HepG2 (cell line): ENCODE measurements at regions not wholly inside any gene's neighbourhood (a gene's known extent, or its start where the extent isn't known, plus 50 kb on each side); places are given as distances from the start of the nearest gene placed in this dataset.

Source experiments
- CREB1 ChIP-seq, 2 experiments: fragments of 450-650 bp in 1 of 2; IDR thresholded peaks; 2 replicates each; pipeline ENCODE4 v1.6.1; 2016 to 2017; ENCODE audit warnings: control low read depth in 1 of 2, mild to moderate bottlenecking in 1 of 2, missing compliant biosample characterization in 1 of 2, missing genetic modification characterization in 1 of 2
- FOXJ3 ChIP-seq: sonication (generic); formaldehyde crosslinking; IDR thresholded peaks from 2 replicates; pipeline ENCODE4 v1.4.0; 2020; ENCODE audit warnings: missing genetic modification reagents, mild to moderate bottlenecking, borderline replicate concordance
- FOXP4 ChIP-seq: sonication (generic); formaldehyde crosslinking; IDR thresholded peaks from 2 replicates; pipeline ENCODE4 v1.4.0; 2020; ENCODE audit warnings: missing genetic modification reagents
- GATAD1 ChIP-seq: IDR thresholded peaks from 2 replicates; pipeline ENCODE4 v1.6.1; 2016; ENCODE audit warnings: missing genetic modification reagents, missing compliant biosample characterization
- GATAD2A ChIP-seq: IDR thresholded peaks from 2 replicates; pipeline ENCODE4 v1.6.1; 2016
- HNRNPLL ChIP-seq: fragments of 200-400 bp; formaldehyde crosslinking; IDR thresholded peaks from 2 replicates; pipeline ENCODE4 v1.6.1; 2017; ENCODE audit warnings: mild to moderate bottlenecking, low read depth, low read length; ENCODE audit not compliant: poor library complexity, severe bottlenecking
- KDM5B ChIP-seq: sonication (generic); formaldehyde crosslinking; IDR thresholded peaks from 2 replicates; pipeline ENCODE4 v1.4.0; 2020; ENCODE audit warnings: missing genetic modification reagents, mild to moderate bottlenecking, borderline replicate concordance
- KLF13 ChIP-seq: sonication (generic); formaldehyde crosslinking; IDR thresholded peaks from 2 replicates; pipeline ENCODE4 v1.4.0; 2020; ENCODE audit warnings: mild to moderate bottlenecking, missing genetic modification reagents
- KLF16 ChIP-seq, 2 experiments: sonication (generic) in 1 of 2; formaldehyde crosslinking in 1 of 2; IDR thresholded peaks; 2 replicates each; pipeline versions ENCODE4 v1.6.1 to v1.8.0; 2016 to 2023; ENCODE audit warnings: missing genetic modification reagents in 2 of 2, missing compliant biosample characterization in 1 of 2
- NAIF1 ChIP-seq: sonication (generic); formaldehyde crosslinking; IDR thresholded peaks from 2 replicates; pipeline ENCODE4 v1.5.0; 2020; ENCODE audit warnings: mild to moderate bottlenecking, missing genetic modification reagents, borderline replicate concordance
- NR2F6 ChIP-seq, 2 experiments: IDR thresholded peaks; 2 replicates each; pipeline ENCODE4 v1.6.1; 2016; ENCODE audit warnings: antibody characterized with exemption in 1 of 2, mild to moderate bottlenecking in 1 of 2
- RAD21 ChIP-seq: fragments of 450-650 bp; formaldehyde crosslinking; IDR thresholded peaks from 2 replicates; pipeline ENCODE4 v1.5.0; 2020; ENCODE audit warnings: mild to moderate bottlenecking
- RBFOX2 ChIP-seq: fragments of 200-400 bp; formaldehyde crosslinking; IDR thresholded peaks from 2 replicates; pipeline ENCODE4 v1.6.1; 2017; ENCODE audit warnings: low read depth, mild to moderate bottlenecking, low read length
- SMARCE1 ChIP-seq: fragments of 450-650 bp; IDR thresholded peaks from 2 replicates; pipeline ENCODE4 v1.6.1; 2017; ENCODE audit warnings: borderline replicate concordance
- SSRP1 ChIP-seq: IDR thresholded peaks from 2 replicates; pipeline ENCODE4 v1.6.1; 2016; ENCODE audit warnings: control low read depth
- THAP9 ChIP-seq: sonication (generic); formaldehyde crosslinking; IDR thresholded peaks from 2 replicates; pipeline ENCODE4; 2020; ENCODE audit warnings: missing genetic modification reagents, mild to moderate bottlenecking, borderline replicate concordance
- TMF1 ChIP-seq: sonication (generic); formaldehyde crosslinking; IDR thresholded peaks from 2 replicates; pipeline ENCODE4 v1.8.1; 2022; ENCODE audit warnings: low read depth, missing genetic modification reagents
- ZNF3 ChIP-seq: IDR thresholded peaks from 2 replicates; pipeline ENCODE4 v1.7.0; 2017; ENCODE audit warnings: inconsistent platforms
- ZNF451 ChIP-seq: sonication (generic); formaldehyde crosslinking; IDR thresholded peaks from 2 replicates; pipeline ENCODE4 v1.5.0; 2020; ENCODE audit warnings: mild to moderate bottlenecking, missing genetic modification reagents
- ZNF501 ChIP-seq: sonication (generic); formaldehyde crosslinking; IDR thresholded peaks from 2 replicates; pipeline ENCODE4 v1.5.1; 2020; ENCODE audit warnings: mild to moderate bottlenecking, moderate library complexity, missing genetic modification reagents
- ZNF616 ChIP-seq: sonication (generic); formaldehyde crosslinking; IDR thresholded peaks from 2 replicates; pipeline ENCODE4 v1.5.0; 2020; ENCODE audit warnings: low read depth, mild to moderate bottlenecking, missing genetic modification reagents
- ZNF710 ChIP-seq: sonication (generic); formaldehyde crosslinking; IDR thresholded peaks from 2 replicates; pipeline ENCODE4 v1.5.0; 2020; ENCODE audit warnings: mild to moderate bottlenecking, missing genetic modification reagents, borderline replicate concordance
- ZNF777 ChIP-seq: sonication (generic); formaldehyde crosslinking; IDR thresholded peaks from 2 replicates; pipeline ENCODE4 v1.4.0; 2020; ENCODE audit warnings: missing genetic modification reagents
- ZNF781 ChIP-seq: sonication (generic); formaldehyde crosslinking; IDR thresholded peaks from 2 replicates; pipeline ENCODE4 v1.5.1; 2020; ENCODE audit warnings: borderline replicate concordance, mild to moderate bottlenecking, missing genetic modification reagents; ENCODE audit errors: not compliant biosample characterization

GRCh38 chr3:107927361-107928083 lies 163.3 kb downstream of the CD47 start (continued):
- peak; percentile 45; the same call in 1 of the 2 replicates for TF ChIP-seq ZNF501 (CRISPR knock-in tag)
- peak; percentile 57; the same call in 1 of the 2 replicates for TF ChIP-seq THAP9 (CRISPR knock-in tag)
- TF ChIP-seq CREB1 (IDR thresholded peaks at IDR 0.05) = peak; percentile 36; the same call in 1 of the 2 replicates
- no peak for TF ChIP-seq CREB1 (CRISPR knock-in tag; IDR thresholded peaks at IDR 0.05)
- TF ChIP-seq ZNF3 (CRISPR knock-in tag) = no peak
- no peak for TF ChIP-seq KLF13
- TF ChIP-seq RAD21 (CRISPR knock-in tag) = peak; percentile 76
- TF ChIP-seq KDM5B = peak; percentile 41; the same call in 1 of the 2 replicates
- TF ChIP-seq RBFOX2 = no peak
- peak; percentile 82 for TF ChIP-seq HNRNPLL
- TF ChIP-seq ZNF616 (CRISPR knock-in tag) = no peak
- TF ChIP-seq NR2F6 (IDR thresholded peaks at IDR 0.05) = no peak
- peak; percentile 37; the same call in 1 of the 2 replicates for TF ChIP-seq NR2F6 (CRISPR knock-in tag; IDR thresholded peaks at IDR 0.05)
- no peak for TF ChIP-seq FOXJ3 (CRISPR knock-in tag)
- TF ChIP-seq NAIF1 (CRISPR knock-in tag) = no peak
- TF ChIP-seq FOXP4 (CRISPR knock-in tag) = peak; percentile 42; the same call in 1 of the 2 replicates
- 0 out of 2 replicates have a peak, but pooled peaks have one; percentile 45 for TF ChIP-seq ZNF451 (CRISPR knock-in tag)
- peak; percentile 62 for TF ChIP-seq ZNF777 (CRISPR knock-in tag)
- TF ChIP-seq ZNF710 (CRISPR knock-in tag) = no peak; the same call in 1 of the 2 replicates
- TF ChIP-seq GATAD2A = peak; percentile 49
- TF ChIP-seq TMF1 = no peak
- 0 out of 4 replicates have a peak, but pooled peaks of 1 of the 2 experiments have one; percentile 43 for TF ChIP-seq KLF16 (CRISPR knock-in tag; IDR thresholded peaks at IDR 0.05)
- TF ChIP-seq SMARCE1 = no peak
- peak; percentile 53 for TF ChIP-seq ZNF781 (CRISPR knock-in tag)
- TF ChIP-seq SSRP1 (CRISPR knock-in tag) = no peak
- peak; percentile 32; the same call in 1 of the 2 replicates for TF ChIP-seq GATAD1
